Fibroblast of gingiva (primary cell): ENCODE measurements at regions not wholly inside any gene's neighbourhood (a gene's known extent, or its start where the extent isn't known, plus 50 kb on each side); places are given as distances from the start of the nearest gene placed in this dataset.
"Not testable (repeated sequence)": the region's sequence is repeated elsewhere in the genome, so short reads cannot be mapped to it uniquely, and the experiment has no call there.

ENCODE experiments used
- DNase-seq: peaks from one replicate; pipeline ENCODE4 v3.0.0-alpha.2; 2011; ENCODE audit warnings: low read depth

DNA sequence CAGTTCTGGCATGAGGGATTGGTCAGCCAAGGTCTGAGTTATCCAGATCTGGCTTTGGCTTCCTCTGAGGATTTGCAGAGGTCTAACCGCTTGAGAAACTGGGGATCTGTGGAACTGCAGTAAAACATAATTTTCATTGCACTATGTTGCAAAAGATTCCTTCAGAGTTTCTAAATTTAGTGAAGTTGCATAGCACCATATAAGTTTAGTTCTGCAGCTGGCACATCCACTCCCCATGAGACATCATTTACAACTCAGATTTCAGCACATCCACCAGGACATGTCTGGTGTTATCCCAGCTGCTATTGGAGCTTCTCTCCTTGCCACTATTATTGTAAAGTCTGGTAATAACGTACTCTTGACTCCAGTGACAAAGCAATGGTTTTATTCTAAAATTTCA lies 181.5 kb downstream of the CWF19L2 start:
- peak; percentile 8 for DNase-seq

DNA sequence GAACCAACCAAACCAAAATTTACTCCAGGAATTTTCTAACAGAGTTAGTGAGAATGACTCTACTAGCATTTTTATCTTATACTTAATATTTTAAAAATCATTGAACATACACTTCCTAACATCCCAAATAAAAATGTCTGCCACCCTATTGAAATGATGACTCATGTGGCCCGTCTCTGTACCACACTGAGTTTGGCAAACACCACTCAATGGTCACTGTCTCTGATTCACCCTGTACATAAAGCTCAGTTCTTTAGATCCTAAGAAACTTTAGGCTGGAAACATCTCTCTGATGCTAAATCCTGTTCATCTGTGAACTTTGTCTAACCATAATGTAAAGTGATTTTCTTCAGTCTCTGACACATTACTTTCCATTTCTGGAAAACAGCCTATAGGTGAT lies 182.0 kb downstream of the CWF19L2 start:
- DNase-seq, result no peak

GRCh38 chr11:107274138-107274537 lies 183.5 kb downstream of the CWF19L2 start:
- no peak for DNase-seq

DNA sequence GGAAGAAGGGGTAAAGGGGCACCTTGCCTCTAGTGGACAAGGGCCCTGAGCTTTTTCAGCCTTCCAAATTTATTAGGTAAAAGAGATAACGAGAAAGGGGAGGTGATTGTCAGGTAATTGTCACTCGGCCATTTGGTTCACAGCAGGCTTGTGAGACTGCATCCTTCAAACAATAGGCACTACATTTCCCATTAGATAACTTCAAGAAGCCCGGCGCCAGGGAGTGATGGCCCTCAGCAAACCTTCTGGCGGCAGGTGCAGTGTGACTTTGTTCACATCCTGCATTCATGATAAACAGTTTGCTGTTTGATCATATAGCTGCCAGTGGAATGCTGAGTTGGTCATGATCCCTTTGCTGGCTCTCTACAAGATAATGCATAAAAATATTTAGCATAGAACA lies 185.1 kb downstream of the CWF19L2 start:
- no peak for DNase-seq

DNA sequence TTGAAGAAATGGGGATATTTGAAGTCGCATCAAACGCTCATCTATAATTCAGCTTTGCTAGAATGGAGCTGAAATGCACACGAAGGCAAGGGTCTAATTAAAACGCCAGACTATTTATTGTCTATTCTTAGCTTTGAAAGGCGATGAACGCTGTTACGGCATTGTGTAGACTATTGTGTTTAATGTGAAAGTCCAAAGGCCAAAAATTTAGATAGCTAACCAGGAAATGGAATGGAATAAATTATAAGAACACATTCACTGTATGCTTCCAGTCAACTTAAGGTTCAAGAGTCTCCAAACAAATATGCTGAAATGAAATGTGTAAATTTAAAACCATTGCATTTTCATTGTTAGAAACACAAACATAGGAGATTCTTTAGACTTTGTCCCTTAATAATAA lies 186.2 kb downstream of the CWF19L2 start:
- DNase-seq, result no peak

DNA sequence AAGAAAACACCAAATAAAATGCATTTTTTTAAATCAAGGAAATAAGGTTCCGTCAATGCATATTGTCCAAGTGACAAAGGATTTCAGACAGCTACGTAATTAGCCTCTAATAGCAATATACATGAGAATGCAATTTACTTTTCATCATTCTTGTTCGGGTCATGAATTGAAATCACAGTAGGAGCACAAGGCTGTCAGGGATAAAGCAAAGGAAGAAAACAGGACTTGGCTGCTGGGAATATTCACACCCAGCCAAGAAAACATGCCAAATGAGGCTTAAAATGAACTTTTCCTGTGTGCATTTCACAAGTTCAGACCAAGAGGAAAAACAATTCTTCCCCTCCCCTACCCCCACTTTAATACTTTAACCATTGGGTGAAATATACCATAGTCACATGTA lies 188.6 kb downstream of the CWF19L2 start:
- DNase-seq, result no peak

DNA sequence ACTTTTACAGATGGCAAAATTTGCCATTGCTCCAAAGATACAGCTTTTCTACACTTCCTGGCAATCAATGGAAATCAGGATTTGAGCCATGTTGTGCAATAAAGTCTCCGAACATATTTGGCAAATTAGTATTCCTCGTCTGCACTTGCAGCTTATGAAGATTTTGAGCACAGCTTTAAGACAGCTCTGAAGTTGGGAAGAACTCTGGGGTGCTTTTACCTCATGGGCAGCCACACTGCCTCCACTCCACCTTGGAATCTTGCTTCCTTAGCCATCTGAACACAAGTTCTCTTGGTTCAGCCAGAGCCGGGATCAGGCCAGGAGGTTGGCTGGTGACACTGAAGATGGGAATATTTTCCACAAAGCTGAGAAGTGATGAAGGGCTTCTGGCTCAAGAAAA lies 191.2 kb downstream of the CWF19L2 start:
- DNase-seq, result no peak

DNA sequence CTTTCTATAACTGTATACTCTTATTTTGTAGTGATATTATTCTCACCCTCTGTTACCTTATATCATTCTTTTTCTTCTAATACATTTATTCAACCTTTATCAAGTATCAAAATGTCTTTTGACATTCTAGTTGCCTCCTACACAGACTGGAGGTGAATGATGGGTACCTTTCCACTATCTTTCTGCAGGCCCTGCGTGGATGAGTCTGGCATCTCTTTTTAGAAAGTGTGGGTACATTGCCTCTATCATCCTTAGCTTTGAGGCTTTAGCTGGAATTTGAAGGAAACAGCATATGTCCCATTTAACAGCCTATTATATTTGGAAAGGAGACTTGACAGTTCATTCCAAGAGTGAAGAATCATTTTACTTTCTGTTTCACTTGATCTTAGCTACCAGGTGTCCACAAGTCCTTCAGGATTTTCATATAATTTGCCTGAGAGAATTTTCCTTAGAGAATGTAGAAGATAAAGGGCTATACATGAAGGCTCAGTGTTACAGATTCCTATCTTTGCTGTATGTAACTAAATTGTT lies 192.0 kb downstream of the CWF19L2 start:
- no peak for DNase-seq

DNA sequence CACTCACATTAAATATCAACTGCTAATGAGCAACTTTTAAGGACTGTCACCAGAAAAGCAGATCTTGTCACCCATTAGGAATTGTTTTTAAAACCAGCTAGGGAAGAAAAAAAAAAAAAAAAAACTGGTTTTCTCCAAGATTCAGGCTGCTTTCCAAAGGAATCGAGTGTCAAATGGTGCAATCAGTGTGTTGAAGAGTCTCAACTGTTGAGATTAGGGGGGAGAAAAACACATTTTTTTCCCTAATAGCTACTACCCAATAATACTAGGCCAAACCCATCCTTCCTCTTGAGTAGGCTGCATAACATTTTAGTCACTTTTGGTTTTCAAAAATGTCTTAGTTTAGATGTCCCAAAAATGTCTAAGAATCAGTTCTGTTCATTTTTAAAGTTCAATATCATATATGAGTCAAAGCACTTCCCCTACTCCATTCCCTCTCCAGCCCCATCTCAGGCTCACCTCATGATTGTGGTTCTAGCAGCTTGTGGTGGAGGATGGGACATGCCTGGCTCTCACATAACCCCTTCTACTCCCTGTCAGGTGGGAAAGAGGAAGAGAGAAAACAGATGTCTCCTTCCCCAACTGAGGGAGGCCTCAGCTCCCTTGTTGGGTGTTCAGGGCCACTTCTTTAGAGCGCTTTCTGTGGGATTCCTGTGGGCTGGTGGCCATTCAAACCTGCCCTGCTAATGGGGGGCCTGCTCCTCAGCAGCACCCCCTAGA lies 193.6 kb downstream of the CWF19L2 start:
- DNase-seq, result no peak

- no peak for DNase-seq
These were observed 197.8 kb downstream of the CWF19L2 start for GRCh38 chr11:107259811-107260221.

GRCh38 chr11:107257710-107258109 lies 199.9 kb downstream of the CWF19L2 start:
- DNase-seq, result no peak

GRCh38 chr11:107253661-107254060 lies 204.0 kb downstream of the CWF19L2 start:
- not testable (repeated sequence) for DNase-seq

DNA sequence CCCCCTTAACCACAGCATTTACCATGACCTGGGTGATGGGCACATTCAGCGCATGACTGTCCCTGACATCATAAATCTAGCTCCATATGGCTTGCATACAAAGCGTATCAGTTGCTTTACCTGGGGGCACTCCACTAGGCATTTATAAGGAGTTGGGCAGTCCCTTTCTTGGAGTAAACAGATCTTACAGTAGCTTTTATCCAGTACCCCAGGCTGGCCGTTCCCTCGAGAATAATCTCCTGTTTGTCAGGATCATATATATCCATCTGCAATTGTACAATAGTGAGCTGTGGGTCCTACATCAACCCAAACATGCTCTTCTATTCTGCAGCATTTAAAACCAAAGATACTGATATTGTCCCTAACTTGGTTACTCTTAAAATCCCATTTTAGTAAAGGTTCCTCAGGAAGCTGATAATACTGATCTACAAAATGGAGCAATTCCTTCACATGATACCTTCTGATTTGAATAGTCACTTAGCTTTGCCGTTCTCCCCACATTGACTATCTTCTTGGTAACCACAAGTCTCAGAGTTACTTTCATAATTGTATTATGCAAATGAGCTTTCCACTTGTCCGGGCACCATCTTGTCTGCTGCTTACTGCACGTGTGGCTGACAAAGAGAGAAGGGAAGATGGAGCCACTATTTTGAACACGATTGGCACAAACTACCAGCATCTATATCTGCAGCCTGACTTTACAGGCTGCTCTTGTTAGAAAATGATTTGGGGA lies 205.0 kb downstream of the CWF19L2 start:
- no peak for DNase-seq

- DNase-seq, result no peak
These were observed 206.3 kb downstream of the CWF19L2 start for GRCh38 chr11:107251298-107251697.

GRCh38 chr11:107250017-107250416 lies 207.6 kb downstream of the CWF19L2 start:
- DNase-seq, result no peak

DNA sequence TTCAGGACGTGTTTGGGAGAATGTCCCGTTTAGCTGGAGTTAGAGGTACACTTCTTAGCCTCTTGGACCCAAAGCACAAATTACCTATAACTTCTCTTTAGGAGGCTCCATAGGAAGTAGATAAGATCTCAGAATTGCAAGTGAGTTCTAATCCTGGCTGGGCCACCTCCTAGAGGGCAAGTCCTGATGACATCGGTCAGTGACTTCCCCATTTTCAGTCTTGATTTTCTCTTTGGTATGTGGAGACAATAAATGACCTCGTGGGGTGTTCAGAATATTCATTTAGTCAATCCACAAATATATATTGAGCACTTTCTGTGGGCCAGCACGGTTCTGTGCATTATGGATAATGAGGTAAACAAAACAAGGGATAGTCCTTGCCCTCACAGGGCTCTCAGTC lies 208.6 kb downstream of the CWF19L2 start:
- no peak for DNase-seq

GRCh38 chr11:107247167-107247861 lies 210.3 kb downstream of the CWF19L2 start:
- no peak for DNase-seq

DNA sequence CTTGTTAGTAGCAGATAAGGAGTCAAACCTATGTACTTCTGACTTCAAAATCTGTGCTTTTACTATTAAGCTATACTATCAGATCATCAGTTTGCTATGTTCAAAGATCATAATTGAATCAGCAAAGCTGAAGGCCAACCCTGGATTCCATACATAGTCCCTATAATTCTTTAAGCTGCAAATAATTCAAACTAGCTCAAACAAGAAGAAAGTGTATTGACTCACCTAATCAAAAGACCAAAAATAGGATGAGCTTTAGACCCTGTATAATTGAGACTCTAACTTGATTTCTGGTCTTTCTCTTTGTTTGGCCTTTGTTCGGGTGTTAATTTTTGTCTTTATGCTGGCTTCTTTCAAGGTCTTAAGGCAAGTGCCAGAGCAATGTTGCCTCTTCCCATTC lies 213.7 kb downstream of the CWF19L2 start:
- DNase-seq, result no peak

- no peak for DNase-seq
These were observed 214.2 kb upstream of the GUCY1A2 start for GRCh38 chr11:107232451-107232850.

GRCh38 chr11:107224836-107225235 lies 206.6 kb upstream of the GUCY1A2 start:
- no peak for DNase-seq

GRCh38 chr11:107222916-107223460 lies 204.7 kb upstream of the GUCY1A2 start:
- DNase-seq, result no peak

DNA sequence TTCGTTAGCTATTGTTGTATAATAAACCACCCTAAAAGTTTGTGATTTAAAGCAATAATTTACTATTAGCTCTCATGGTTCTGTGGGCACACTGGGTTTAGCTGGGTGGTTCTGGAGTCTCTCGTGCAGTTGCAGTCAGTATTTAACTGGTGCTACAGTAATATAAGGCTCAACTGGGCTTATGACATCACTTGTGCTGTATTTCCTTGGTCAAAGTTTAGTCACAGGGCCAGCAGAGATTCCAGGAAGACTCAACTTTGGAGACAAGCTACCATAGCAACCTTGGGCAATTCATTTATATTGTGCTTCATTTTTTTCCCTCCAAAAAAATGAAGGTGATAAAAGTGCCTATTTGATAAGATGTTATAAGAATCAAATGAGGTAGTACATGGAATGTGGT lies 204.2 kb upstream of the GUCY1A2 start:
- no peak for DNase-seq
